ENCODE measurements at regions not wholly inside any gene's neighbourhood (a gene's known extent, or its start where the extent isn't known, plus 50 kb on each side); places are given as distances from the start of the nearest gene placed in this dataset.

DNA sequence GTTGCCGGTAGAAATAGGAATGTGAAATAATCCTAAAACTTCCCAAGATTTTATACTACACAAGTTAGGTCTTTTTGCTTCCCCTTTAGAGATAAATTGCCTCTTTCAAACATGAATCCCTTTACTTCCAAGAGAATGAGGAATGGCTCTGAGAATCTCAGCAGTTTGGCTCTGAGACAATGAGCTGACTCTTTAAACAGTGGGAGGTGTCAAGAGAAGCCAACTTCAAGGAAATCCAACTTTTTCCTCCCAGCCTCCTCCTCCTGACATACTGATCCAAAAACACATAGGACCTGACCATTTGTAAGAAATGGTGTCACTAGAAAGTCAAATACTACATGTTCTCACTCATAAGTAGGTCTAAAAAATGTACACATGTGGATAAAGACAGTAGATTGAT is 154.2 kb downstream of the ALDH8A1 start:
- TF ChIP-seq CTCF (conservative IDR thresholded peaks at IDR 0.05 in 1 of 2, IDR thresholded peaks at IDR 0.05 in 1 of 2; ENCODE audit: low read depth in 1 of 2, low read length in 2 of 2) (no peak), EZH2 (IDR thresholded peaks at IDR 0.05; ENCODE audit: low read length, missing control alignments) (no peak)
